ENCODE measurements at regions not wholly inside any gene's neighbourhood (a gene's known extent, or its start where the extent isn't known, plus 50 kb on each side); places are given as distances from the start of the nearest gene placed in this dataset.

DNA sequence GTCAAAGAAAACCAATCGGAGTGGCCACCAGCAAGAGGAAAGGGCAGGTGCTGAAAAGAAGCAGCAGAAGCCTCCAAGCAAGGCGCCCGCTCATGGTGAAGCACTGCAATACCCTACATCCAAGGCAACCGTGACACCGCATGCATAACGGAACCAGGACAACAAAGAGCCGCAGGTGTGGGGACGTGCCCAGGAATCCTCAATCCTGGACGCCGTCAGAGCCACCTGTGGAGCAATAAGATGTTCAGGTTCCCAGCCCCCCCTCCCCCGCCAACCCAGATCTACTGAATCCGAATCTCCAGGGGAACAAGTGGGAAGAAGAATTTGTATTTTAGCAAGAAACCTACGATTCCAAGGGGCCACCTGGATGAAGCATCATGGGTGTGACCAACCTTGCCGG lies 70.8 kb downstream of the SHANK2 start:
- intact Hi-C loops (cut with DNase I) = no loop called here
- Histone ChIP-seq H3K27ac (no peak overlapping the region), H3K4me1 (no peaks in the 10 kb centered on the region), H3K27me3 (no peaks in the 10 kb centered on the region), H3K9me3 (peaks cover 1% of the 10 kb centered on the region), H3K4me3 (no peak overlapping the region), H3K36me3 (no peaks in the 10 kb centered on the region)
- DNase-seq (no peak), ATAC-seq (no peak)
- TF ChIP-seq, protein P1, sequence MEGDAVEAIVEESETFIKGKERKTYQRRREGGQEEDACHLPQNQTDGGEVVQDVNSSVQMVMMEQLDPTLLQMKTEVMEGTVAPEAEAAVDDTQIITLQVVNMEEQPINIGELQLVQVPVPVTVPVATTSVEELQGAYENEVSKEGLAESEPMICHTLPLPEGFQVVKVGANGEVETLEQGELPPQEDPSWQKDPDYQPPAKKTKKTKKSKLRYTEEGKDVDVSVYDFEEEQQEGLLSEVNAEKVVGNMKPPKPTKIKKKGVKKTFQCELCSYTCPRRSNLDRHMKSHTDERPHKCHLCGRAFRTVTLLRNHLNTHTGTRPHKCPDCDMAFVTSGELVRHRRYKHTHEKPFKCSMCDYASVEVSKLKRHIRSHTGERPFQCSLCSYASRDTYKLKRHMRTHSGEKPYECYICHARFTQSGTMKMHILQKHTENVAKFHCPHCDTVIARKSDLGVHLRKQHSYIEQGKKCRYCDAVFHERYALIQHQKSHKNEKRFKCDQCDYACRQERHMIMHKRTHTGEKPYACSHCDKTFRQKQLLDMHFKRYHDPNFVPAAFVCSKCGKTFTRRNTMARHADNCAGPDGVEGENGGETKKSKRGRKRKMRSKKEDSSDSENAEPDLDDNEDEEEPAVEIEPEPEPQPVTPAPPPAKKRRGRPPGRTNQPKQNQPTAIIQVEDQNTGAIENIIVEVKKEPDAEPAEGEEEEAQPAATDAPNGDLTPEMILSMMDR (IDR thresholded peaks at IDR 0.05) = no peak

DNA sequence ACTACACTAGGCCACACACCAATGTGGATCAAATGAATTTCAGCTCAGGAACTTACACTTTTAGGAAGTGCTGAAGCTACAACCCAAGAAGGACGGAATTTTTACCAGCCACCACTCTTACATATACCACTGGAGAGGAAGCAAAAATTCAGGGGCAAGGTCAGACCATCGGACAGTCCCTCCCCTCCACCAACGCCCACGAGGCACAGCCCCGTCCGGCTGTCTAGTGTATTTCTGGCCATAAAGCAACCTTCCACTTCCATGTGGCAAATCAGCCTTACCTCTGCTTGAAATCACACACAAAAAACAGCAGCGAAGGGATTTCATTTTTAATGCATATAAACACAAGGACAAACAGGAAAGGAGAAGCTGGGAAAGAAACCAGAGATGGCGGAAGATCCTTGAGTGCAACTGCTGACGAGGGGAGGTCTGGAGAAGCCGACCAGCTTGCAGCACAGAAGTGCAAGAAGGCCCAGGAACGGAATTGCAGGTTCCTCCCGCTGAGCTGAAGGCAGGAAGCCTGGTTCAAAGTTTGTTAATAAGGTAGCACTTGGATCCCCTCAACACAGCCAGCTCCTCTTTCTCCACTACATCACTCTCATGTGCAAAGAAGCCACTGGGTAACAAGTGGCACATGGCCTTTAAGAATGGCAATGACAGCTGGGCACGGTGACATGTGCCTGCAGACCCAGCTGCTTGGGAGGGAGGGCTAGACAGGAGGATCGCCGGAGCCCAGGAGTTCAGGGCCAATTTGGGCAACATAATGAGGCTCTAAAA lies 71.5 kb downstream of the SHANK2 start:
- H3K4me1 ChIP-seq = no peaks in the 10 kb centered on the region
- no peak overlapping the region for H3K4me3 ChIP-seq
- peaks cover 8% of the 10 kb centered on the region for H3K9me3 ChIP-seq
- ATAC-seq (peak; percentile 51), DNase-seq (no peak)
- no peaks in the 10 kb centered on the region for H3K27me3 ChIP-seq
- intact Hi-C loops (cut with DNase I) = no loop called here
- TF ChIP-seq, protein P1 (IDR thresholded peaks at IDR 0.05) = no peak
- no peak overlapping the region for H3K27ac ChIP-seq
- no peaks in the 10 kb centered on the region for H3K36me3 ChIP-seq

DNA sequence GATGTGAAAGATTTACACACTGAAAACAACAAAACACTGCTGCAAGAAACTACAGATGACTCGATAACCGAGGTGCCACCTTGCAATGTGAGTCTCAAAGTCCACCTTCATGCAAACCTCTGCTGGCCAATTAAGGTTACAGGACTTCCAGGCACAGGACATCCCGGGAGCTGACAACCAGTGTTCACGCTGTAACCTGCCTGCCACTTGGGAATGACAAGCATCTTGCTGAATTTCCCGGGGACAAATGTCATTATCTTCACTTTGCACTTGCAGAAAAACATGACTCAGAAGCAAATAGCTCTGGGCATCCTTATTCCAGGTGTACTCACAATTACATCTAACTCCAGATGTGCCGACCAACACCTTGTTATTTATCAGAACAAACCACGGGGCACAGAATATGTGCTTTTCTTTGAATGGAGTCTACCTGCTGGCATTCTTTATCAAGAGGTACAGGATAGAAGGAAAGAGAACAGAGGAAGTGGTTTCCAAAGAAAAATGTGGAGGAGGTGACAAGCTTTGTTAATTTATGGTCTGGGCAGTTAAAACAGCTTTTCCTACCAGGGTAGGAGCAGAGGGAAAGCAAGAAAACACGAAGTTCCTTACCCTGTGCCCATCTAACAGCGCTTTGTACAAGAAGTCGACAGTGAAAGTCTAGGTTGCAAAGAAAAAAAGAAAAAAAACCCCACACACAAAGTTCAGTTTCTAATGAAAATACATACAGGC lies 72.3 kb downstream of the SHANK2 start:
- no peak overlapping the region for H3K4me3 ChIP-seq
- no peaks in the 10 kb centered on the region for H3K36me3 ChIP-seq
- H3K9me3 ChIP-seq = peaks cover 10% of the 10 kb centered on the region
- no peak overlapping the region for H3K27ac ChIP-seq
- no peaks in the 10 kb centered on the region for H3K4me1 ChIP-seq
- no peaks in the 10 kb centered on the region for H3K27me3 ChIP-seq
- no peak for ATAC-seq
- TF ChIP-seq, protein P1 (IDR thresholded peaks at IDR 0.05) = no peak
- intact Hi-C loops (cut with DNase I) = no loop called here
- no peak for DNase-seq

DNA sequence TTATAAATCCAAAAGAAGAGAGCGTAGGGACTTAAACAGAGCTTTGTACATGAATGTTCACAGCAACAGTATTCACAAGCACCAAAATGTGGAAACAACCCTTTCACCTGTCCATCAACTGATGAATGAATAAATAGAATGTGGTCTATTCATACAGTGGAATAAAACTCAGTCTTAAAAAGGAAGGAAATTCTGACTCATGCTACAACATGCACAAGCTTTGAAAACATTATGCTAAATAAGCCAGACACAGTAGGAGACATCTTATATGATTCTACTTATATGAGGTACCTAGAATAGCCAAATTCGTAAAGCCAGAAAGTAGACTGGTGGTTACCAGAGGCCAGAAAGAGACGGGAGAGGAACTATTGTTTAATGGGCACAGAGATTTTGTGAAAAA lies 74.3 kb downstream of the SHANK2 start:
- Histone ChIP-seq H3K4me3 (no peak overlapping the region), H3K36me3 (no peaks in the 10 kb centered on the region), H3K27me3 (no peaks in the 10 kb centered on the region), H3K4me1 (no peaks in the 10 kb centered on the region), H3K27ac (no peak overlapping the region), H3K9me3 (peaks cover 10% of the 10 kb centered on the region)
- ATAC-seq = no peak
- no peak for DNase-seq
- TF ChIP-seq, protein P1 (IDR thresholded peaks at IDR 0.05) = no peak
- intact Hi-C loops (cut with DNase I) = no loop called here

DNA sequence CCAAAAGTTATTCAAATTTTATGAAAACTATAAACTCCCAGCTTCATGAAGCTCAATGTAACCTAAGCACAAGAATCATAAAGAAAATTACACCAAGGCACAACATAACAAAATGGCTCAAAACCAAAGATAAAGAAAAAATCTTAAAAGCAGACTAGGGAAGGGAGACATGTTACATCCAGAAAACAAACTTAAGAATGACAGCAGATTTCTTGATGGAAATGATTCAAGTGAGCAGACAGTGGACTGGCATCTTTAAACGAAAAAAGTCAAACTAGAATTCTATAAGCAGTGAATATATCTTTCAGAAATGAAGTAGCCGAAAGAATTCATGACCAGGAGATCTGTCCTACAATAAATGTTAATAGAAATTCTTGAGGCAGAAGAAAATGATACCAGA lies 75.6 kb downstream of the SHANK2 start:
- peaks cover 10% of the 10 kb centered on the region for H3K9me3 ChIP-seq
- no peaks in the 10 kb centered on the region for H3K27me3 ChIP-seq
- H3K27ac ChIP-seq = no peak overlapping the region
- no peak overlapping the region for H3K4me3 ChIP-seq
- ATAC-seq (no peak), DNase-seq (no peak)
- no peaks in the 10 kb centered on the region for H3K36me3 ChIP-seq
- intact Hi-C loops (cut with DNase I) = no loop called here
- TF ChIP-seq, protein P1 (IDR thresholded peaks at IDR 0.05) = no peak
- no peaks in the 10 kb centered on the region for H3K4me1 ChIP-seq

Data from upper lobe of right lung (tissue), 1 donor.